Fibroblast of pulmonary artery (primary cell): ENCODE measurements at regions not wholly inside any gene's neighbourhood (a gene's known extent, or its start where the extent isn't known, plus 50 kb on each side); places are given as distances from the start of the nearest gene placed in this dataset.
A peak's percentile ranks its signal among the peaks of the same experiment; 100 is the strongest.

Experiments
- DNase-seq: peaks from one replicate; pipeline ENCODE4 v3.0.0-alpha.2; 2010; ENCODE audit warnings: low read depth
- H3K4me3 ChIP-seq: replicated peaks from 2 replicates; pipeline ENCODE4 v1.5.1; 2011; ENCODE audit warnings: low read depth, mild to moderate bottlenecking, control low read depth, low read length, moderate library complexity
- CTCF ChIP-seq: IDR thresholded peaks from 2 replicates; pipeline ENCODE4 v1.5.1; 2011; ENCODE audit warnings: mild to moderate bottlenecking, control low read depth, low read length, inconsistent platforms; ENCODE audit errors: missing control alignments

DNA sequence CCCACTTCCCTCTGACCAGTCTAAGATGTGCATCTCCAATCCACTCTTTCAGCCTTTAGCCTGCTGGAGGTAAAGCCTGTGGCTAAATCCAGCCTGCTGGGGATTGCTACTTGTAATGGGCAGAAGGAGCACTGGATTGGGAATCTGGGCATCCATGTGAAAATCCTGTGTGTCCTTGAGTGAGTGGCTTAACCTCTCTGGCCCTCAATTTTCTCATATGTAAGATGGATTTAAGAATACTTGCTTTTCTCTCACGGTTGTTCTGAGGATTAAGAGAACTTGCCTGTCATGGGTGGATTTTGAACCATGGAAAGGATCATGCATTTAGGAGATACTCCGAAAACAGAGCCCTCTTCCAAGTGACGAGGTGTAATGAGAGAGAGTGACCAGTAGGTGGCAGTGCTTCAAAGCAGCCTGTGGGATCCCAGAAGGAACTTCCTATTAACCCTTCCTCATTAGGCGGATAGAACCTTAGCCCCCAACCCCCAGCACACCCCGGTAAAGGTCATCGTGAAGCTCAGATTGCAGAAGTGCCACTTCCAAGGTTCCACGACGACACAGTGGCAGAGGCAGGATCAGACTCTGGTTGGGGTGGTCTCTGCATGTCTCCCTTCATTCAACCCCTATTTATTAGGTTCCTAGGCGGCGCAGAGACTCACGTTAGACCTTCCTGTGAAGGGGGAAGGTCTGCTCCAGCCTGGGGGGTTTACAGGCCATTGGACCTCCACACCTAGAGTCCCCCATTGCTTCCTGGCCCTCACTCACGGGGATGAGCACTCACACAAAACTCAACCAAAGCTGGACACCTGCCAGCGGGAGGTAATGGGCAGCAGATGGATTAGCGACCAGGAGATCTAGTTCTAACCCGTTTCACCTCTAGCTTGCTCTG is 68.7 kb upstream of the ZNF618 start:
- no peak overlapping the region for H3K4me3 ChIP-seq
- TF ChIP-seq CTCF, result peak; percentile 95
- peak; percentile 77 for DNase-seq

- TF ChIP-seq CTCF, result no peak
- DNase-seq, result peak; percentile 89
- H3K4me3 ChIP-seq, result no peak overlapping the region
Measured at GRCh38 chr9:113808391-113809358, 67.4 kb upstream of the ZNF618 start.

GRCh38 chr9:113817171-113817570 is 58.9 kb upstream of the ZNF618 start:
- no peak overlapping the region for H3K4me3 ChIP-seq
- no peak for TF ChIP-seq CTCF
- no peak for DNase-seq

GRCh38 chr9:113818391-113818790 is 57.7 kb upstream of the ZNF618 start:
- TF ChIP-seq CTCF, result no peak
- no peak for DNase-seq
- no peak overlapping the region for H3K4me3 ChIP-seq

GRCh38 chr9:113822315-113822714 is 53.8 kb upstream of the ZNF618 start:
- TF ChIP-seq CTCF, result no peak
- H3K4me3 ChIP-seq, result no peak overlapping the region
- no peak for DNase-seq

DNA sequence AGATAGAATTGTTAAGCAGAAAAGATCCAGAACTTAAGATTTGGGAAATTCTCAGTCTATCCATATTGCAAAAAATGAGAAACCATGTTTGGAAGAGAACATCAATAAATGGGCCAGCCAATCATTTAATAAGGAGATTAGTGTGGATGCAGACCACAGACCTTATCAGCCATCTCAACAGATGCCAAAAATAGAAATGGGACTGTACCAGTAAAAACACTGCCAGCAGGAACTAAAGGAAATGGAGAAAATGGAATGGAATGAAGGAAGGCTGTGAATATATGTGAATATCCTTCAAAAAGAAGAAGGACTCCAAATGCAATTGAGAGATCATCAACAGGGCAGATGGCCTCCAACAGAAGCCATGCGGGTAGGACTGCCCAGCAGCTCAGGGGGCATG is 52.7 kb upstream of the ZNF618 start:
- no peak for DNase-seq

More for the DNA sequence above, 52.7 kb upstream of the ZNF618 start:
- no peak for TF ChIP-seq CTCF
- no peak overlapping the region for H3K4me3 ChIP-seq
